ENCODE measurements at regions not wholly inside any gene's neighbourhood (a gene's known extent, or its start where the extent isn't known, plus 50 kb on each side); places are given as distances from the start of the nearest gene placed in this dataset.

- DNase-seq = no peak
Measured at GRCh38 chr5:171651102-171651501, 134.5 kb upstream of the SMIM23 start.

- no peak for DNase-seq
Measured at GRCh38 chr5:171654881-171655280, 130.7 kb upstream of the SMIM23 start.

- no peak for DNase-seq
Measured at GRCh38 chr5:171657473-171657872, 128.1 kb upstream of the SMIM23 start.

GRCh38 chr5:171659896-171660295 lies 125.7 kb upstream of the SMIM23 start:
- peak; percentile 54 for DNase-seq

GRCh38 chr5:171660434-171660833 lies 125.2 kb upstream of the SMIM23 start:
- DNase-seq = no peak

- no peak for DNase-seq
Measured at GRCh38 chr5:171661143-171661542, 124.5 kb upstream of the SMIM23 start.

GRCh38 chr5:171663311-171664085 lies 122.1 kb upstream of the SMIM23 start:
- DNase-seq = no peak

GRCh38 chr5:171664489-171664888 lies 121.1 kb upstream of the SMIM23 start:
- no peak for DNase-seq

GRCh38 chr5:171666815-171667214 lies 118.8 kb upstream of the SMIM23 start:
- DNase-seq = no peak

- peak; percentile 84 for DNase-seq
Measured at GRCh38 chr5:171667341-171668096, 118.1 kb upstream of the SMIM23 start.

GRCh38 chr5:171668097-171668412 lies 117.6 kb upstream of the SMIM23 start:
- no peak for DNase-seq

- DNase-seq = no peak
Measured at GRCh38 chr5:171669571-171669970, 116.0 kb upstream of the SMIM23 start.

GRCh38 chr5:171672556-171672955 lies 113.1 kb upstream of the SMIM23 start:
- no peak for DNase-seq

GRCh38 chr5:171673328-171673727 lies 112.3 kb upstream of the SMIM23 start:
- no peak for DNase-seq

- no peak for DNase-seq
Measured at GRCh38 chr5:171673840-171674239, 111.8 kb upstream of the SMIM23 start.

- DNase-seq = no peak
Measured at GRCh38 chr5:171675511-171675910, 110.1 kb upstream of the SMIM23 start.

- no peak for DNase-seq
Measured at GRCh38 chr5:171676286-171676944, 109.2 kb upstream of the SMIM23 start.

- no peak for DNase-seq
Measured at GRCh38 chr5:171678646-171679045, 107.0 kb upstream of the SMIM23 start.

GRCh38 chr5:171680485-171680884 lies 105.1 kb upstream of the SMIM23 start:
- DNase-seq = no peak

GRCh38 chr5:171681061-171681460 lies 104.6 kb upstream of the SMIM23 start:
- no peak for DNase-seq

- DNase-seq = no peak
Measured at GRCh38 chr5:171681677-171682076, 103.9 kb upstream of the SMIM23 start.

- DNase-seq = no peak
Measured at GRCh38 chr5:171682801-171683200, 102.8 kb upstream of the SMIM23 start.

GRCh38 chr5:171684169-171684568 lies 101.4 kb upstream of the SMIM23 start:
- no peak for DNase-seq

Measured in hindlimb muscle (tissue), 1 donor.